Lower leg skin (tissue), 4 donors: ENCODE measurements at regions not wholly inside any gene's neighbourhood (a gene's known extent, or its start where the extent isn't known, plus 50 kb on each side); places are given as distances from the start of the nearest gene placed in this dataset.

Experiments
- DNase-seq, 2 donors: peaks; one replicate each; pipeline ENCODE4 v3.0.0-alpha.2; 2019; ENCODE audit warnings: low spot score in 2 of 2
- H3K4me3 ChIP-seq: fragments of 200-600 bp; sonication (generic); 2 replicates; pipeline ENCODE4 v1.5.1; 2017; ENCODE audit warnings: mild to moderate bottlenecking, low read depth; ENCODE audit not compliant: poor library complexity, severe bottlenecking
- POLR2A ChIP-seq, 2 donors: fragments of 450-650 bp; IDR thresholded peaks; one replicate each; pipeline ENCODE4 v1.6.1; 2016 to 2017; ENCODE audit warnings: antibody characterized with exemption in 2 of 2, mild to moderate bottlenecking in 1 of 2, moderate library complexity in 1 of 2
- WGBS, 2 donors: methylation state at CpG; one replicate each; pipeline ENCODE4 v1.1.5; 2018; 5-methylcytosine and 5-hydroxymethylcytosine counted together
- intact Hi-C: fragments of 100-400 bp; cut with DNase I; formaldehyde crosslinking; loops from one replicate; pipeline ENCODE4 v1.15.0; 2023; ENCODE audit warnings: low total_unique reads
- TF ChIP-seq, protein P1 (sequence below), 3 donors: fragments of 450-650 bp; IDR thresholded peaks; one replicate each; pipeline ENCODE4 v1.5.1; 2016; ENCODE audit warnings: antibody characterized with exemption in 3 of 3, mild to moderate bottlenecking in 3 of 3, moderate library complexity in 2 of 3

DNA sequence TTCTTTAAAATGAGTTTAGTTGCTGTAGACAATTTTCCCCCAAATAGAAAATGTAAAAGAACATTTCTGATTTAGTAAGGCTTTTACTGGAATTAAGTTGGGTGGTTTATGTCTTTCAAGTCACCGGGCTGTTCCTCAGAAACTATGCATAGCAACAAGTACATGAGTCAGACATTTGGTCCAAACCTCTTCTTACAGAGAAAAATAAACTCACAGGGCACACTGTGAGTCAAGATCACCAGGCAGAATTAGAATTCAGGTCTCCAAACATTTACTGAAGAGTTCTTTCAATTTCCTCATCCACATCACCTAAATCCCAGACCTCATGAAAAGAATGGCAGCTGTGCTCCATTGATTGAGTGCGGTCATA is 476.1 kb upstream of the SOX5 start:
- 67 to 68% methylated on average over 2 of the region's 2 CpGs for WGBS, 2 donors
- TF ChIP-seq, protein P1, sequence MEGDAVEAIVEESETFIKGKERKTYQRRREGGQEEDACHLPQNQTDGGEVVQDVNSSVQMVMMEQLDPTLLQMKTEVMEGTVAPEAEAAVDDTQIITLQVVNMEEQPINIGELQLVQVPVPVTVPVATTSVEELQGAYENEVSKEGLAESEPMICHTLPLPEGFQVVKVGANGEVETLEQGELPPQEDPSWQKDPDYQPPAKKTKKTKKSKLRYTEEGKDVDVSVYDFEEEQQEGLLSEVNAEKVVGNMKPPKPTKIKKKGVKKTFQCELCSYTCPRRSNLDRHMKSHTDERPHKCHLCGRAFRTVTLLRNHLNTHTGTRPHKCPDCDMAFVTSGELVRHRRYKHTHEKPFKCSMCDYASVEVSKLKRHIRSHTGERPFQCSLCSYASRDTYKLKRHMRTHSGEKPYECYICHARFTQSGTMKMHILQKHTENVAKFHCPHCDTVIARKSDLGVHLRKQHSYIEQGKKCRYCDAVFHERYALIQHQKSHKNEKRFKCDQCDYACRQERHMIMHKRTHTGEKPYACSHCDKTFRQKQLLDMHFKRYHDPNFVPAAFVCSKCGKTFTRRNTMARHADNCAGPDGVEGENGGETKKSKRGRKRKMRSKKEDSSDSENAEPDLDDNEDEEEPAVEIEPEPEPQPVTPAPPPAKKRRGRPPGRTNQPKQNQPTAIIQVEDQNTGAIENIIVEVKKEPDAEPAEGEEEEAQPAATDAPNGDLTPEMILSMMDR (IDR thresholded peaks at IDR 0.05), result no peak
- no peak for TF ChIP-seq POLR2A (IDR thresholded peaks at IDR 0.05)
- intact Hi-C loops, result no loop called here
- DNase-seq, result no peak
- no peak overlapping the region for H3K4me3 ChIP-seq

DNA sequence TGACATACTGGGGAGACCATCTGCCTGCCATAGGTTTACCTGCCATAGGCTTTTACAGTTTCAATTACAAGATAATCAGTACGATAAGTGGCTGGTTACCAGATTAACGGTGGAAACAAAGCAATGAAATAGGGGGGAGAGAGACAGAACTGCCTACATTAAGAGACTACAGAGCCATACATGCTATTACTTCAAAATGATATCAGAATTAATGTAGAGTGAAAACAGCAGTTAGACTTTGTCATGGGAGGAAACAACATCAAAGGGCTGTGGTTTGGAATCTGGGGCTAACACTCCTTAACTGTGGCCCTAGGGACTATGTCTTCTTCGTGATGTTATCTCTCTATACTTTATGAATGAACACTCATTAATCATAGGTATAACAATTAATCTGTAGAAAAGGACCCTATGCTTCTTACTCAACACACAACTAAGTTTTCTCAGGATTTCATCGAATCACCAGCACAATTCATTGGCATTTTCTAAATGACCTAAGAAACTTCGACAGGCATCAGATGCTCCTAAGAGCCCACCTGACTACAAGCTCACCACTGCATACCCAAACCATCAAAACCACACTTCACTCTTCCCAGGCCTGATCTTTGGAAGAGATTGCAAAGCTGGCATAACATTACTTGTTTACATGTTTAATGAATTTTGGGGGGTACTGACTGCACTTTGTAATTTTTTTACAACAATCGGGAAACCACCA is 475.6 kb upstream of the SOX5 start:
- H3K4me3 ChIP-seq, result no peak overlapping the region
- 62 to 63% methylated on average over 6 of the region's 6 CpGs for WGBS, 2 donors
- TF ChIP-seq POLR2A (IDR thresholded peaks at IDR 0.05), result no peak
- TF ChIP-seq, protein P1 (IDR thresholded peaks at IDR 0.05), result no peak
- DNase-seq, result no peak
- intact Hi-C loops, result no loop called here

DNA sequence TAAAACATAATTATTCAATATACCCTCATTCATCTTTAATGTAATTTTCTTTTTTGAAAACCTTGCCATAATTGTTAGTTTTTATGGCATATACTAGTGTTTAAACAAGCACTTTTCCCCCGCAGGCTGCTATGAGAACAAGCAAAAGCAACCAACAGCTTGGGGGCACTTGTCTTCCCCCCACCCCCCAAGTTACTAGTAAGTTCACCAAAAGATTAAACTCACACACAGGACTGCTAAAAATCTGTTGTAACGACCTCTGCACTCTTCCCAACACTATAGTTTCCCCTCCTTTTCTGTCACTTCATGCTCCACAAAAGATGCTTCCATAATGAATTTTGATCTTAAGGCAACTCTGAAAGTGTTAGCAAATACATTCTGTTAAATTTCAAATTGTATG is 474.9 kb upstream of the SOX5 start:
- intact Hi-C loops, result no loop called here
- 73 to 78% methylated on average over 2 of the region's 2 CpGs for WGBS, 2 donors
- no peak for DNase-seq
- no peak overlapping the region for H3K4me3 ChIP-seq
- TF ChIP-seq POLR2A (IDR thresholded peaks at IDR 0.05), result no peak
- TF ChIP-seq, protein P1 (IDR thresholded peaks at IDR 0.05), result no peak

DNA sequence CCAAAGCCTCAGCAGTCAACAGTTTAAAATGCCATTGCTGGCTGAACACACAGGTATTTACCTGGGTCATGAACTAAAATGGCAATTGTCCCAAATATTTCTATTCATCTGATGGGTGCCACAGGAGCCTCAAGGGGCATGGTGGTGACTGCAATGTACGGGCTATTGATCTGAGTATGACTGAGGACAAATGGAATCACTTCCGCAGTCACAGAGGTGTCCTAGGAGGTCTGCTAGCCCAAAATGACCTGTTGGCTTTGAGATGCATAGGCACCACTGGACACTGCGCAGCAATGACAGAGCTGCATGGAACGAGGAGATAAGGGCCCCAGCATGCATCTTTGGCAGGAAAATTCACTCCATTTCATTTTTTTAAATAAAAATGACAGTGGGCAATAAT is 474.1 kb upstream of the SOX5 start:
- H3K4me3 ChIP-seq, result no peak overlapping the region
- intact Hi-C loops, result no loop called here
- no peak for TF ChIP-seq POLR2A (IDR thresholded peaks at IDR 0.05)
- TF ChIP-seq, protein P1 (IDR thresholded peaks at IDR 0.05), result no peak
- 87 to 93% methylated on average over 4 of the region's 4 CpGs for WGBS, 2 donors
- DNase-seq, result no peak

DNA sequence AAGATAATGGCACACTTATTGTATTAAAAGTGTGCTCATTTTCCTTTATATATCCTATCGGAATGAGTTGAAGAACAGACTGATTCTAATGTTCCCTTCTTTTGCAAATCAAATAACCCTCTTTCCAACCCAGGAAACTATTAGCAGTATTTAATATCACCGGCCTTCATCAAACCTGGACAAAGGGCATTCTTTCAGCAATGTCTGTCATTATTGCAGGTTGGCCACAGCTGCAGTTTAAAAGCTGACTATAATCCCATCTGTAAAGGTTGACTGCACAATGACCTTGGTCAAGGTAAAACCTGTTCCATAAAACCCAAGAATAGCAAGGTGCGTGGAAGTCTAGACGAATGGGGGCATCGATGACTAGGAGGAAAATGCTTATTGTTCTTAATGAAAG is 472.3 kb upstream of the SOX5 start:
- TF ChIP-seq POLR2A (IDR thresholded peaks at IDR 0.05), result no peak
- TF ChIP-seq, protein P1 (IDR thresholded peaks at IDR 0.05), result no peak
- intact Hi-C loops, result no loop called here
- no peak overlapping the region for H3K4me3 ChIP-seq
- WGBS, 2 donors, result 92 to 96% methylated on average over 5 of the region's 5 CpGs
- DNase-seq, result no peak

DNA sequence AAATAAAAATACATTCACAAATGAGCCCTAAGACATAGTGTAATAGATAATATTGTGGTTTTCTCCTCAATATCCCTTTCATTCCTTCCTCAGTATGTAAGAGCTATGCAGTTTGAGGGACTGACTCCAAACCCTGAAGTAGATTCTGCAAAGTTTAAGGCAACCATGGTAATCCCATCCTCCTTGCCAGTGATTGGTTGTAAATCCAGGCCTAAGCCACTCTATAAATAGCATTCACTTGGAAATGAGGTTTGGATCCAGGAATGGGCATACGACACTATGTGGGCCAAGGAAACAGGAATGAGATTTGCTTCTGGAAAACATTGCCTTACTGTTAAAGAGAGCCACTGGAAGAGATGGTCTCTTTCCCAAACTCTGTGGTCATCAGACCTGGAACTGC is 468.7 kb upstream of the SOX5 start:
- intact Hi-C loops, result no loop called here
- H3K4me3 ChIP-seq, result no peak overlapping the region
- TF ChIP-seq, protein P1 (IDR thresholded peaks at IDR 0.05), result no peak
- TF ChIP-seq POLR2A (IDR thresholded peaks at IDR 0.05), result no peak
- no peak for DNase-seq
- WGBS, 2 donors, result 67 to 74% methylated on average over 1 of the region's 1 CpG
